ENCODE measurements at regions not wholly inside any gene's neighbourhood (a gene's known extent, or its start where the extent isn't known, plus 50 kb on each side); places are given as distances from the start of the nearest gene placed in this dataset.
A peak's percentile ranks its signal among the peaks of the same experiment; 100 is the strongest.

DNA sequence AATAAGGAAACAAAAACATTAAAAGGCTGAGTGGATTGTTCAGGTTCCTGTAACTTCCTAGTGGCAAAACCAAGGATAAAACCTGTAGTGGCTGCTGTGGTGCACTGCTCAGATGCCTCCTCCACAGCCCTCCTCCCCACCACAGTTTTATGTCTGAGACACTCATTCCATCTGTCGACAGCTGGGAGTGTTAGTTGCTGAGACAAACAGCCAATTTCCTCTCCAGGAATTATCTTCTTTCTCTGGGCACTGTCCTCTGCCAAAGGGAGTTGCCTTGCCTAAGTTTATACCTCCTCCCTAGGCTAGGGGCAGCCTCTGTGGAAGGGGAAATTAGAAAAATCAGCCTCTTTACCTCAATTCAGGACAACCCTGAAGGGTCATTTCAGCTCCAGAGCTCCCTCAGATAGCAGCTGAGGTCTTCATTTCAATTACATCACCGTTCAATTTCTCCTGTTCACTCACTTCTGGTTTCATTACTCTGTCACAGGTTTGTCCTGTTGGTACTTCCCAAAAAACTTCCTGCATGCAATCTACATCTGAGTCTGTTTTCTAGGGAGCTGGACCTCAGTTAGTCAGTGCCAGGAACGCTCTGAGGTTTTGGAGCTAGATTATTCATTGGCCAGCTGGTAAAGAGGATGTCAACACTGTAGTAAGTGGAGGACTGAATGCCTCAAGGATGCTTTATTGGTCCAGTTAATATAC lies 74.9 kb upstream of the ATP2B1 start:
- Histone ChIP-seq H3K4me1 (ENCODE audit: control insufficient read depth, extremely low read depth, insufficient read depth, low read length) (no peaks in the 10 kb centered on the region), H3K79me2 (ENCODE audit: control insufficient read depth, insufficient read depth, low read length) (no peaks in the 10 kb centered on the region), H3K9me3 (replicated peaks; ENCODE audit: control insufficient read depth, insufficient read depth, low read length) (peaks cover 2% of the 10 kb centered on the region), H4K20me1 (replicated peaks; ENCODE audit: control insufficient read depth, extremely low read depth, insufficient read depth, low read length) (no peaks in the 10 kb centered on the region), H3K9ac (replicated peaks; ENCODE audit: extremely low read depth, insufficient read depth, low read length) (no peak overlapping the region), H3K36me3 (ENCODE audit: control insufficient read depth in 2 of 2, extremely low read depth in 1 of 2, insufficient read depth in 2 of 2, low read length in 2 of 2) (no peaks in the 10 kb centered on the region), H3K4me2 (ENCODE audit: insufficient read depth, low read length) (no peak overlapping the region), H2AFZ (ENCODE audit: low read depth, low read length) (no peak overlapping the region), H3K27me3 (ENCODE audit: control insufficient read depth in 2 of 2, insufficient read depth in 2 of 2, low read length in 2 of 2) (peaks cover 0 to 3% of the 10 kb centered on the region in 2 experiments), H3K27ac (ENCODE audit: insufficient read depth, low read depth, low read length) (no peak overlapping the region), H3K9me1 (replicated peaks; ENCODE audit: control insufficient read depth, extremely low read depth, insufficient read depth, low read length) (no peaks in the 10 kb centered on the region), H3K4me3 (replicated peaks in 1 of 3; ENCODE audit: insufficient read depth in 1 of 3, low read depth in 1 of 3, low read length in 3 of 3) (no peak overlapping the region)
- no peak for TF ChIP-seq JUN (IDR thresholded peaks at IDR 0.05; ENCODE audit: borderline replicate concordance, insufficient read depth, insufficient read length, low read depth)
- TF ChIP-seq, protein P1, sequence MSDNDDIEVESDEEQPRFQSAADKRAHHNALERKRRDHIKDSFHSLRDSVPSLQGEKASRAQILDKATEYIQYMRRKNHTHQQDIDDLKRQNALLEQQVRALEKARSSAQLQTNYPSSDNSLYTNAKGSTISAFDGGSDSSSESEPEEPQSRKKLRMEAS (IDR thresholded peaks at IDR 0.05; ENCODE audit: insufficient read depth, insufficient read length), result no peak
- TF ChIP-seq POLR2AphosphoS5 (IDR thresholded peaks at IDR 0.05; ENCODE audit: insufficient read depth, low read depth, low read length), result no peak
- TF ChIP-seq POLR2A (IDR thresholded peaks at IDR 0.05; ENCODE audit: low read depth, low read length), result no peak
- no peak for TF ChIP-seq EZH2 (IDR thresholded peaks at IDR 0.05; ENCODE audit: borderline replicate concordance, low read depth, low read length, severe bottlenecking)
- no peak for TF ChIP-seq MYC (IDR thresholded peaks at IDR 0.05; ENCODE audit: low read depth, low read length)
- TF ChIP-seq FOS (IDR thresholded peaks at IDR 0.05; ENCODE audit: borderline replicate concordance, insufficient read depth, low read length), result no peak
- TF ChIP-seq, protein P2, sequence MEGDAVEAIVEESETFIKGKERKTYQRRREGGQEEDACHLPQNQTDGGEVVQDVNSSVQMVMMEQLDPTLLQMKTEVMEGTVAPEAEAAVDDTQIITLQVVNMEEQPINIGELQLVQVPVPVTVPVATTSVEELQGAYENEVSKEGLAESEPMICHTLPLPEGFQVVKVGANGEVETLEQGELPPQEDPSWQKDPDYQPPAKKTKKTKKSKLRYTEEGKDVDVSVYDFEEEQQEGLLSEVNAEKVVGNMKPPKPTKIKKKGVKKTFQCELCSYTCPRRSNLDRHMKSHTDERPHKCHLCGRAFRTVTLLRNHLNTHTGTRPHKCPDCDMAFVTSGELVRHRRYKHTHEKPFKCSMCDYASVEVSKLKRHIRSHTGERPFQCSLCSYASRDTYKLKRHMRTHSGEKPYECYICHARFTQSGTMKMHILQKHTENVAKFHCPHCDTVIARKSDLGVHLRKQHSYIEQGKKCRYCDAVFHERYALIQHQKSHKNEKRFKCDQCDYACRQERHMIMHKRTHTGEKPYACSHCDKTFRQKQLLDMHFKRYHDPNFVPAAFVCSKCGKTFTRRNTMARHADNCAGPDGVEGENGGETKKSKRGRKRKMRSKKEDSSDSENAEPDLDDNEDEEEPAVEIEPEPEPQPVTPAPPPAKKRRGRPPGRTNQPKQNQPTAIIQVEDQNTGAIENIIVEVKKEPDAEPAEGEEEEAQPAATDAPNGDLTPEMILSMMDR (IDR thresholded peaks at IDR 0.05; ENCODE audit: extremely low read depth in 1 of 2, insufficient read depth in 1 of 2, low read depth in 1 of 2, low read length in 2 of 2), result no peak
- no peak for TF ChIP-seq GATA2 (IDR thresholded peaks at IDR 0.05; ENCODE audit: insufficient read depth, insufficient read length, low read depth, low read length)
- dilution Hi-C loops (cut with MboI; ENCODE audit: extremely low pct_ligation_motif_present, low sequenced_read_pairs) (no loop called here), intact Hi-C loops (cut with micrococcal nuclease) (no loop called here)
- CTCF ChIA-PET, result interaction anchor here (1.2 to 1.4 kb wide), 2 partner anchors 8 to 16 kb away, joined by 3 to 5 read pairs; no protein-coding TSS in a partner anchor
- FAIRE-seq, result no peak
- DNase-seq (ENCODE audit: low read depth, low spot score), result peak; percentile 3
- BruUV-seq (replicated peaks), result no TSS peak
- POLR2A ChIA-PET, result no interaction called here
